Osteoblast (primary cell): ENCODE measurements at regions not wholly inside any gene's neighbourhood (a gene's known extent, or its start where the extent isn't known, plus 50 kb on each side); places are given as distances from the start of the nearest gene placed in this dataset.

ENCODE experiments used
- DNase-seq: peaks from one replicate; pipeline ENCODE4 v3.0.0; 2011; ENCODE audit warnings: low spot score, mixed read lengths; ENCODE audit not compliant: insufficient read length; ENCODE audit errors: missing footprints
- H2AFZ ChIP-seq: 2 replicates; pipeline ENCODE4 v1.6.0; 2011; ENCODE audit warnings: mild to moderate bottlenecking, low read length
- H3K27ac ChIP-seq: 2 replicates; pipeline ENCODE4 v1.5.1; 2011; ENCODE audit warnings: mild to moderate bottlenecking, low read depth, low read length, moderate library complexity
- H3K27me3 ChIP-seq: 2 replicates; pipeline ENCODE4 v1.6.0; 2012; ENCODE audit warnings: mild to moderate bottlenecking, control low read depth, inconsistent platforms, low read length, moderate library complexity; ENCODE audit not compliant: insufficient read depth
- H3K36me3 ChIP-seq: 2 replicates; pipeline ENCODE4 v1.5.1; 2011; ENCODE audit warnings: mild to moderate bottlenecking, low read length, control low read depth, moderate library complexity; ENCODE audit not compliant: insufficient read depth
- H3K4me1 ChIP-seq: 2 replicates; pipeline ENCODE4 v1.5.1; 2011; ENCODE audit warnings: mild to moderate bottlenecking, low read length, control low read depth, moderate library complexity; ENCODE audit not compliant: insufficient read depth
- H3K4me2 ChIP-seq: 2 replicates; pipeline ENCODE4 v1.6.0; 2011; ENCODE audit warnings: mild to moderate bottlenecking, low read length; ENCODE audit not compliant: insufficient read depth
- H3K4me3 ChIP-seq: fragments of 200-600 bp; sonication (generic); 3 replicates; pipeline ENCODE4 v1.5.1; 2012; ENCODE audit warnings: mild to moderate bottlenecking, low read length, inconsistent platforms; ENCODE audit not compliant: insufficient read depth
- H3K79me2 ChIP-seq: 2 replicates; pipeline ENCODE4 v1.6.0; 2012; ENCODE audit warnings: mild to moderate bottlenecking, low read length, control low read depth, inconsistent platforms; ENCODE audit not compliant: insufficient read depth
- H3K9me3 ChIP-seq: 2 replicates; pipeline ENCODE4 v1.5.1; 2011; ENCODE audit warnings: low read depth, low read length, control low read depth
- H4K20me1 ChIP-seq: 2 replicates; pipeline ENCODE4 v1.6.0; 2012; ENCODE audit warnings: mild to moderate bottlenecking, low read length, control low read depth; ENCODE audit not compliant: insufficient read depth
- TF ChIP-seq, protein P1 (sequence below): IDR thresholded peaks from 2 replicates; pipeline ENCODE4 v1.5.1; 2011; ENCODE audit warnings: mild to moderate bottlenecking, low read depth, low read length, moderate library complexity; ENCODE audit errors: extremely low read depth

- TF ChIP-seq, protein P1, sequence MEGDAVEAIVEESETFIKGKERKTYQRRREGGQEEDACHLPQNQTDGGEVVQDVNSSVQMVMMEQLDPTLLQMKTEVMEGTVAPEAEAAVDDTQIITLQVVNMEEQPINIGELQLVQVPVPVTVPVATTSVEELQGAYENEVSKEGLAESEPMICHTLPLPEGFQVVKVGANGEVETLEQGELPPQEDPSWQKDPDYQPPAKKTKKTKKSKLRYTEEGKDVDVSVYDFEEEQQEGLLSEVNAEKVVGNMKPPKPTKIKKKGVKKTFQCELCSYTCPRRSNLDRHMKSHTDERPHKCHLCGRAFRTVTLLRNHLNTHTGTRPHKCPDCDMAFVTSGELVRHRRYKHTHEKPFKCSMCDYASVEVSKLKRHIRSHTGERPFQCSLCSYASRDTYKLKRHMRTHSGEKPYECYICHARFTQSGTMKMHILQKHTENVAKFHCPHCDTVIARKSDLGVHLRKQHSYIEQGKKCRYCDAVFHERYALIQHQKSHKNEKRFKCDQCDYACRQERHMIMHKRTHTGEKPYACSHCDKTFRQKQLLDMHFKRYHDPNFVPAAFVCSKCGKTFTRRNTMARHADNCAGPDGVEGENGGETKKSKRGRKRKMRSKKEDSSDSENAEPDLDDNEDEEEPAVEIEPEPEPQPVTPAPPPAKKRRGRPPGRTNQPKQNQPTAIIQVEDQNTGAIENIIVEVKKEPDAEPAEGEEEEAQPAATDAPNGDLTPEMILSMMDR, result no peak
Observed at GRCh38 chr14:97920201-97920600, 1123.0 kb downstream of the VRK1 start.

DNA sequence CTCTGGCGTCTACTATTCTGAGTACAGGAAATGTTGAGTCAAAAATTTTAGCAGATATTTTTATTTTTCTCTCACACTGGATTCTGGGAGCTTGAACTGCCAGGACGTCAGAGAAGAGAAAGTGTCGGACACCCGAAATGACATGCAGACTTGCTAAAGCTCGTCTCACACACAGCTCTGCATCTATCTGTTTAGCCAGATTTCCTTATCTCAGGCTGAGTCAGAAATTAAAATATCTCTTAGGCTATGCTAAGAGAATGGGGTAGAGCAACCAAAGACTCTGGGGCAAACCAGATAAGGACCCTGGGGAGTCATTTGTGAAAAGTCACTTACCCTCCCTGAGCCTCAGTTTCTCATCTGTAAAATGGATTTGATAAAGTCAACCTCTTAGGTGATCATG is 1124.1 kb downstream of the VRK1 start:
- no peak overlapping the region for H3K4me2 ChIP-seq
- no peak for DNase-seq

More at GRCh38 chr14:97920201-97920600, 1123.0 kb downstream of the VRK1 start:
- Histone ChIP-seq H2AFZ (no peak overlapping the region), H3K27me3 (no peaks in the 10 kb centered on the region), H3K4me2 (no peak overlapping the region), H3K79me2 (no peaks in the 10 kb centered on the region), H3K9me3 (peaks cover 3% of the 10 kb centered on the region), H3K4me1 (no peaks in the 10 kb centered on the region), H4K20me1 (no peaks in the 10 kb centered on the region), H3K36me3 (no peaks in the 10 kb centered on the region), H3K27ac (no peak overlapping the region), H3K4me3 (no peak overlapping the region)
- no peak for DNase-seq

GRCh38 chr14:97924922-97925613 is 1127.9 kb downstream of the VRK1 start:
- Histone ChIP-seq H3K4me3 (no peak overlapping the region), H3K27ac (no peak overlapping the region), H3K4me1 (no peaks in the 10 kb centered on the region), H3K27me3 (no peaks in the 10 kb centered on the region), H3K9me3 (no peaks in the 10 kb centered on the region), H4K20me1 (no peaks in the 10 kb centered on the region), H2AFZ (no peak overlapping the region), H3K36me3 (no peaks in the 10 kb centered on the region), H3K79me2 (no peaks in the 10 kb centered on the region), H3K4me2 (no peak overlapping the region)
- no peak for DNase-seq
- TF ChIP-seq, protein P1, result no peak

More for the DNA sequence above, 1124.1 kb downstream of the VRK1 start:
- no peaks in the 10 kb centered on the region for H3K79me2 ChIP-seq
- H4K20me1 ChIP-seq, result no peaks in the 10 kb centered on the region
- TF ChIP-seq, protein P1, result no peak
- H3K4me3 ChIP-seq, result no peak overlapping the region
- H3K4me1 ChIP-seq, result no peaks in the 10 kb centered on the region
- no peaks in the 10 kb centered on the region for H3K27me3 ChIP-seq
- no peak overlapping the region for H3K27ac ChIP-seq
- no peak overlapping the region for H2AFZ ChIP-seq
- H3K36me3 ChIP-seq, result no peaks in the 10 kb centered on the region
- H3K9me3 ChIP-seq, result peaks cover 3% of the 10 kb centered on the region

DNA sequence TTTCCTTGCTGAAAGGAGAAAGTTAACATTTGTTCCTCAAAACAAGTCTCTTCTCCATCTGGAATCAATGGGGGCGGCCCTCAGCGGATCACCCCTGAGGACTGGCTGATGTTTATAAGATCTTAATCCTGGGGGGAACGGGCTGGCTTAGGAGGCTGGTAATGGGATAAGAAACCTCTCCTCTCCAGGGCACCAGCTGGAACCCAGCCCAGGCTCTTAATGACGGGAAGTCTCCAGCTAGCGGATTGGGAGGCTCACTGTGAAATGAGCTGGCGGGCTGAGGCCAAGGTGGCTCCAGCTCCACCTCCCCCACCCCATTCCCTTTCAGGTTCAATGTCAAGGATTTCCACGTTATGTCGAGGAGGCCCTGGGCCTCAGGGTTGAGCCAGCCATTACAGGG is 1133.0 kb downstream of the VRK1 start:
- TF ChIP-seq, protein P1, result no peak
- H3K27ac ChIP-seq, result no peak overlapping the region
- no peaks in the 10 kb centered on the region for H3K79me2 ChIP-seq
- H2AFZ ChIP-seq, result no peak overlapping the region
- no peaks in the 10 kb centered on the region for H3K4me1 ChIP-seq
- no peak overlapping the region for H3K4me2 ChIP-seq
- no peaks in the 10 kb centered on the region for H3K9me3 ChIP-seq
- H4K20me1 ChIP-seq, result no peaks in the 10 kb centered on the region
- H3K27me3 ChIP-seq, result no peaks in the 10 kb centered on the region
- no peak overlapping the region for H3K4me3 ChIP-seq
- DNase-seq, result no peak
- no peaks in the 10 kb centered on the region for H3K36me3 ChIP-seq
